ENCODE measurements at regions not wholly inside any gene's neighbourhood (a gene's known extent, or its start where the extent isn't known, plus 50 kb on each side); places are given as distances from the start of the nearest gene placed in this dataset.

DNA sequence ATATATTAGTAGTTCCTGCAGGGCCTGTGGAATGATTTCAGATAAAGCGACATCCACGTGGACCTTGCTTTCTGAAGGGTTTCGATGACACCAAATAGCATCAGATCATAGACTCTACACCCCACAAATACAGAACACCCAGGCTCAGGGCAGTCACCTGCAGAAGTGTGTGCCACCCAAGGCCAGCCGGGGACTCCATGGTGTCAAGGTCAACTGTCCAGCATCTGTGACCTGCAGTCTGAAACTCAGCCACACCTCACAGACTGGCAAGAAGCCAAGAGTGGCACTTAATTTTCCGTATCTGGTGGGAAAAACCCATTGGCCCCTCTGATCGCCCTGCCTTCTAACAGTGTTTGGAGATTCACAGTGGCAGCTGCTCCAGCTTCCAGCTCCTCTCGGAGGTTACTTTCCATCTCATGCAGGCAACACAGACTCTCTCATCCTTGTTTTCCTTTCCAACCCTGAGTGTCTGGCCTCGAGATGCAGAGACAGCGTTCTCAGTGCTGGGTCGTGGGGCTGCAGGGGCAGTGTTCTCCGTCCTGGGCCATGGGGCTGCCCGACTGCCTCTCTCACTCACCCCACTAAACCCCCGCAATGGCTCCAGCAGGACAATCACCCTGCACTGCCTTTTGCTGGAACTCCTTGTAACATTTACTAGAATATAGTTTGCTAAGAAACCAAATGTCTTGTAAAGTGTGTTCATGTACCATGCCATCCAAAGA is 221.9 kb downstream of the IRX2 start:
- Histone ChIP-seq H3K4me2 (ENCODE audit: low read length) (no peak overlapping the region), H3K4me1 (ENCODE audit: insufficient read depth, low read length) (no peaks in the 10 kb centered on the region), H3K79me2 (ENCODE audit: insufficient read depth, low read length) (no peaks in the 10 kb centered on the region), H3K36me3 (ENCODE audit: insufficient read depth, low read length) (no peaks in the 10 kb centered on the region), H2AFZ (ENCODE audit: low read depth, low read length) (no peak overlapping the region), H3K27ac (ENCODE audit: low read depth, low read length) (no peak overlapping the region), H4K20me1 (ENCODE audit: insufficient read depth, low read length) (no peaks in the 10 kb centered on the region), H3K4me3 (ENCODE audit: insufficient read depth, low read depth, low read length) (no peak overlapping the region), H3K9ac (ENCODE audit: low read length) (no peak overlapping the region), H3K9me3 (ENCODE audit: insufficient read depth, low read depth, low read length) (peaks cover 18% of the 10 kb centered on the region), H3K27me3 (ENCODE audit: insufficient read depth, low read length) (no peaks in the 10 kb centered on the region)
- Mint-ChIP-seq H3K9me3 (ENCODE audit: unreplicated experiment) (peaks cover 11% of the 10 kb centered on the region), H3K27me3 (ENCODE audit: low read depth, unreplicated experiment) (peaks cover 23% of the 10 kb centered on the region), H3K4me3 (ENCODE audit: unreplicated experiment) (no peak overlapping the region), H3K4me1 (ENCODE audit: low read depth, unreplicated experiment) (no peaks in the 10 kb centered on the region), H3K27ac (ENCODE audit: unreplicated experiment) (no peak overlapping the region), H3K36me3 (ENCODE audit: low read depth, unreplicated experiment) (no peaks in the 10 kb centered on the region)
- FAIRE-seq = no peak
- no peak for DNase-seq (ENCODE audit: low read depth)
- TF ChIP-seq, protein P1, sequence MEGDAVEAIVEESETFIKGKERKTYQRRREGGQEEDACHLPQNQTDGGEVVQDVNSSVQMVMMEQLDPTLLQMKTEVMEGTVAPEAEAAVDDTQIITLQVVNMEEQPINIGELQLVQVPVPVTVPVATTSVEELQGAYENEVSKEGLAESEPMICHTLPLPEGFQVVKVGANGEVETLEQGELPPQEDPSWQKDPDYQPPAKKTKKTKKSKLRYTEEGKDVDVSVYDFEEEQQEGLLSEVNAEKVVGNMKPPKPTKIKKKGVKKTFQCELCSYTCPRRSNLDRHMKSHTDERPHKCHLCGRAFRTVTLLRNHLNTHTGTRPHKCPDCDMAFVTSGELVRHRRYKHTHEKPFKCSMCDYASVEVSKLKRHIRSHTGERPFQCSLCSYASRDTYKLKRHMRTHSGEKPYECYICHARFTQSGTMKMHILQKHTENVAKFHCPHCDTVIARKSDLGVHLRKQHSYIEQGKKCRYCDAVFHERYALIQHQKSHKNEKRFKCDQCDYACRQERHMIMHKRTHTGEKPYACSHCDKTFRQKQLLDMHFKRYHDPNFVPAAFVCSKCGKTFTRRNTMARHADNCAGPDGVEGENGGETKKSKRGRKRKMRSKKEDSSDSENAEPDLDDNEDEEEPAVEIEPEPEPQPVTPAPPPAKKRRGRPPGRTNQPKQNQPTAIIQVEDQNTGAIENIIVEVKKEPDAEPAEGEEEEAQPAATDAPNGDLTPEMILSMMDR (IDR thresholded peaks at IDR 0.05; ENCODE audit: insufficient read depth, low read depth, low read length) = no peak
- no peak for TF ChIP-seq EZH2 (IDR thresholded peaks at IDR 0.05; ENCODE audit: insufficient read depth, low read length)

DNA sequence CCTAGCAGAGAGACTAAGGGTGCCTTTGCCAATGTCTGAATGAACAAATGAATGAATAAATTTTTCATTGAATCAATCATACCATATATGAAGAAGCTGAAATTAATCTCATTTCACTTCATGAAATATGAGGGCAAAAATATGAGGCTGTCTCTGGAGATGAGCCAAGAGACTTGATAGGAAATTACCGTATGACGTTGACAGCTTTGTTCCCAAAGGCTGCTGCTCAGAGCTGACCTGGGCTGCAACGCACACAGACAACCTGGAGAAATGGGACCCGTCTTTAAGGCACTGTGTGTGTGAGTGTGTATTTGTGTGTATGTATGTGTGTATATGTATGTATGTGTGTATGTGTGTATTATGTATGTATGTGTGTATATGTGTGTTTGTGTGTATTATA is 226.1 kb downstream of the IRX2 start:
- no peaks in the 10 kb centered on the region for H3K4me1 ChIP-seq (ENCODE audit: insufficient read depth, low read length)
- H3K4me2 ChIP-seq (ENCODE audit: low read length) = no peak overlapping the region
- peaks cover 6% of the 10 kb centered on the region for H3K9me3 ChIP-seq (ENCODE audit: insufficient read depth, low read depth, low read length)
- peaks cover 11% of the 10 kb centered on the region for H3K9me3 Mint-ChIP-seq (ENCODE audit: unreplicated experiment)
- no peak overlapping the region for H3K27ac ChIP-seq (ENCODE audit: low read depth, low read length)
- H2AFZ ChIP-seq (ENCODE audit: low read depth, low read length) = no peak overlapping the region
- no peak for DNase-seq (ENCODE audit: low read depth)
- H3K27me3 ChIP-seq (ENCODE audit: insufficient read depth, low read length) = no peaks in the 10 kb centered on the region
- no peak overlapping the region for H3K4me3 Mint-ChIP-seq (ENCODE audit: unreplicated experiment)
- H3K4me3 ChIP-seq (ENCODE audit: insufficient read depth, low read depth, low read length) = no peak overlapping the region
- FAIRE-seq = no peak
- no peaks in the 10 kb centered on the region for H3K36me3 ChIP-seq (ENCODE audit: insufficient read depth, low read length)
- no peak overlapping the region for H3K27ac Mint-ChIP-seq (ENCODE audit: unreplicated experiment)
- H3K9ac ChIP-seq (ENCODE audit: low read length) = no peak overlapping the region
- TF ChIP-seq, protein P1 (IDR thresholded peaks at IDR 0.05; ENCODE audit: insufficient read depth, low read depth, low read length) = no peak
- no peak for TF ChIP-seq EZH2 (IDR thresholded peaks at IDR 0.05; ENCODE audit: insufficient read depth, low read length)
- H3K36me3 Mint-ChIP-seq (ENCODE audit: low read depth, unreplicated experiment) = no peaks in the 10 kb centered on the region
- no peaks in the 10 kb centered on the region for H4K20me1 ChIP-seq (ENCODE audit: insufficient read depth, low read length)
- no peaks in the 10 kb centered on the region for H3K4me1 Mint-ChIP-seq (ENCODE audit: low read depth, unreplicated experiment)
- no peaks in the 10 kb centered on the region for H3K79me2 ChIP-seq (ENCODE audit: insufficient read depth, low read length)
- peaks cover 24% of the 10 kb centered on the region for H3K27me3 Mint-ChIP-seq (ENCODE audit: low read depth, unreplicated experiment)

DNA sequence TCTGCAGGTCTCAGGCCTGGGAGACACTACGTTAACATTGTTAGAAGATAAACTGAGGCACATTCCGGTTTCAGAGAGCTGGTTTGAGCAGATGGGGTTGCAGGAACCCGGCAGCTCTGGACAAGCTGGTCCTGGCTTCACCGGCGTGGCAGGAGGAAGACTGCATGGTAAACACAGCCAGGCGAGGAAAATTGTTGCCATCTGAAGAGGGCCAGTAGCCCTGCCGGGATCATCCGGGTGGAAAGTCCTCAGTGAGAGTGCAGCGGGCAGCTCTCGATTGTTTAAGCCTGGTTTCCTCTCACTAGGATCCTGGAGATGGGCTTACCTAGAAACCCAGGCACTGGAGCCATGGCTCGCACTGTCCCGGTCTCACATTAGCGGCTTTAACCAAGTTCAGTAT is 226.9 kb downstream of the IRX2 start:
- no peak overlapping the region for H3K27ac Mint-ChIP-seq (ENCODE audit: unreplicated experiment)

More for the DNA sequence above, 226.9 kb downstream of the IRX2 start:
- peaks cover 11% of the 10 kb centered on the region for H3K9me3 Mint-ChIP-seq (ENCODE audit: unreplicated experiment)
- Histone ChIP-seq H3K9ac (ENCODE audit: low read length) (no peak overlapping the region), H3K4me2 (ENCODE audit: low read length) (no peak overlapping the region), H3K9me3 (ENCODE audit: insufficient read depth, low read depth, low read length) (peaks cover 6% of the 10 kb centered on the region), H4K20me1 (ENCODE audit: insufficient read depth, low read length) (no peaks in the 10 kb centered on the region), H2AFZ (ENCODE audit: low read depth, low read length) (no peak overlapping the region), H3K79me2 (ENCODE audit: insufficient read depth, low read length) (no peaks in the 10 kb centered on the region), H3K27ac (ENCODE audit: low read depth, low read length) (no peak overlapping the region), H3K27me3 (ENCODE audit: insufficient read depth, low read length) (no peaks in the 10 kb centered on the region), H3K4me1 (ENCODE audit: insufficient read depth, low read length) (no peaks in the 10 kb centered on the region), H3K4me3 (ENCODE audit: insufficient read depth, low read depth, low read length) (no peak overlapping the region), H3K36me3 (ENCODE audit: insufficient read depth, low read length) (no peaks in the 10 kb centered on the region)
- no peak overlapping the region for H3K4me3 Mint-ChIP-seq (ENCODE audit: unreplicated experiment)
- no peaks in the 10 kb centered on the region for H3K4me1 Mint-ChIP-seq (ENCODE audit: low read depth, unreplicated experiment)
- no peaks in the 10 kb centered on the region for H3K36me3 Mint-ChIP-seq (ENCODE audit: low read depth, unreplicated experiment)
- peaks cover 22% of the 10 kb centered on the region for H3K27me3 Mint-ChIP-seq (ENCODE audit: low read depth, unreplicated experiment)
- no peak for TF ChIP-seq EZH2 (IDR thresholded peaks at IDR 0.05; ENCODE audit: insufficient read depth, low read length)
- TF ChIP-seq, protein P1 (IDR thresholded peaks at IDR 0.05; ENCODE audit: insufficient read depth, low read depth, low read length) = no peak
- no peak for FAIRE-seq
- DNase-seq (ENCODE audit: low read depth) = no peak

Measured in astrocyte (in vitro differentiated cells and primary cell).